Endothelial cell (in vitro differentiated cells): ENCODE measurements at regions not wholly inside any gene's neighbourhood (a gene's known extent, or its start where the extent isn't known, plus 50 kb on each side); places are given as distances from the start of the nearest gene placed in this dataset.

ENCODE experiments used
- DNase-seq: peaks from one replicate; pipeline ENCODE4 v3.0.0; 2021; ENCODE audit warnings: low spot score
- H3K27ac Mint-ChIP-seq: one replicate; pipeline ENCODE4 v1.8.0; 2021; ENCODE audit warnings: mixed read lengths, inconsistent platforms; ENCODE audit not compliant: unreplicated experiment
- H3K27me3 Mint-ChIP-seq: one replicate; pipeline ENCODE4 v1.8.0; 2021; ENCODE audit warnings: mild to moderate bottlenecking, moderate library complexity, mixed read lengths, inconsistent platforms; ENCODE audit not compliant: unreplicated experiment
- H3K36me3 Mint-ChIP-seq: one replicate; pipeline ENCODE4 v1.8.0; 2021; ENCODE audit warnings: mild to moderate bottlenecking, low read depth, mixed read lengths, inconsistent platforms; ENCODE audit not compliant: unreplicated experiment
- H3K4me1 Mint-ChIP-seq: one replicate; pipeline ENCODE4 v1.8.0; 2021; ENCODE audit warnings: mild to moderate bottlenecking, mixed read lengths, inconsistent platforms; ENCODE audit not compliant: unreplicated experiment
- H3K4me3 Mint-ChIP-seq: one replicate; pipeline ENCODE4 v1.8.0; 2021; ENCODE audit warnings: mild to moderate bottlenecking, mixed read lengths, inconsistent platforms; ENCODE audit not compliant: unreplicated experiment
- H3K9me3 Mint-ChIP-seq: one replicate; pipeline ENCODE4 v1.8.0; 2021; ENCODE audit warnings: mixed read lengths, inconsistent platforms; ENCODE audit not compliant: unreplicated experiment
- CTCF ChIP-seq: fragments of 200-600 bp; sonication (generic); IDR thresholded peaks from one replicate; pipeline ENCODE4 v1.5.0; 2021; ENCODE audit warnings: antibody characterized with exemption; ENCODE audit not compliant: unreplicated experiment

GRCh38 chr2:156702541-156702940, 266.4 kb downstream of the GPD2 start:
- Mint-ChIP-seq H3K36me3 (no peaks in the 10 kb centered on the region), H3K27me3 (no peaks in the 10 kb centered on the region), H3K4me1 (peaks cover 8% of the 10 kb centered on the region), H3K9me3 (no peaks in the 10 kb centered on the region), H3K27ac (no peak overlapping the region), H3K4me3 (no peak overlapping the region)
- no peak for TF ChIP-seq CTCF
- DNase-seq, result no peak

- Mint-ChIP-seq H3K36me3 (no peaks in the 10 kb centered on the region), H3K4me3 (no peak overlapping the region), H3K4me1 (peaks cover 8% of the 10 kb centered on the region), H3K9me3 (no peaks in the 10 kb centered on the region), H3K27me3 (no peaks in the 10 kb centered on the region), H3K27ac (no peak overlapping the region)
- no peak for TF ChIP-seq CTCF
- DNase-seq, result no peak
These were observed 267.5 kb downstream of the GPD2 start for GRCh38 chr2:156703642-156704041.

- no peak for DNase-seq
- TF ChIP-seq CTCF, result no peak
- Mint-ChIP-seq H3K4me1 (peaks cover 8% of the 10 kb centered on the region), H3K9me3 (no peaks in the 10 kb centered on the region), H3K4me3 (no peak overlapping the region), H3K36me3 (no peaks in the 10 kb centered on the region), H3K27ac (no peak overlapping the region), H3K27me3 (no peaks in the 10 kb centered on the region)
These were observed 268.0 kb downstream of the GPD2 start for GRCh38 chr2:156704132-156704531.

- no peak overlapping the region for H3K4me3 Mint-ChIP-seq
- no peaks in the 10 kb centered on the region for H3K9me3 Mint-ChIP-seq
- no peaks in the 10 kb centered on the region for H3K36me3 Mint-ChIP-seq
- no peaks in the 10 kb centered on the region for H3K27me3 Mint-ChIP-seq
- DNase-seq, result no peak
- no peak overlapping the region for H3K27ac Mint-ChIP-seq
- no peak for TF ChIP-seq CTCF
- peaks cover 8% of the 10 kb centered on the region for H3K4me1 Mint-ChIP-seq
These were observed 268.4 kb downstream of the GPD2 start for GRCh38 chr2:156704617-156705016.

GRCh38 chr2:156706576-156706975, 270.4 kb downstream of the GPD2 start:
- no peaks in the 10 kb centered on the region for H3K36me3 Mint-ChIP-seq
- H3K4me3 Mint-ChIP-seq, result no peak overlapping the region

More at GRCh38 chr2:156706576-156706975, 270.4 kb downstream of the GPD2 start:
- no peak overlapping the region for H3K27ac Mint-ChIP-seq
- no peak for DNase-seq
- peaks cover 6% of the 10 kb centered on the region for H3K4me1 Mint-ChIP-seq
- TF ChIP-seq CTCF, result no peak
- H3K27me3 Mint-ChIP-seq, result no peaks in the 10 kb centered on the region
- H3K9me3 Mint-ChIP-seq, result no peaks in the 10 kb centered on the region
